ENCODE measurements at regions not wholly inside any gene's neighbourhood (a gene's known extent, or its start where the extent isn't known, plus 50 kb on each side); places are given as distances from the start of the nearest gene placed in this dataset.
"Not testable (repeated sequence)": the region's sequence is repeated elsewhere in the genome, so short reads cannot be mapped to it uniquely, and the experiment has no call there.

DNA sequence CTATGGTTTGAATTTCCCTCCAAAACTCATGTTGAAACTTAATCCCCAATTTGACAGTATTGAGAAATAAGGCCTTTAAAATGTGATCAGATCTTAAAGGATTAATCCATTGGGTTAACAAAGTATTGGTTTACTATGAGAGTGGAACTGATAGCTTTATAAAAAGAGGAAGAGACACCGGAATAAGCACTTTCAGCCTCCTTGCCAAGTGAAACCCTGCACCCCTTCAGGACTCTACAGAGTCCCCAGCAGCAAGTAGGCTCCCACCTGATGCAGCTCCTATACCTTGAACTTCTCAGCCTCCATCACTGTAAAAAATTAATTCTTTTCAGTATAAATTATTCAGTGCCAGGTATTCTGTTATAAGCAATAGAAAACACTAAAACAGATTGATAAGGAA lies 348.3 kb downstream of the CGGBP1 start:
- DNase-seq (ENCODE audit: low read depth), result no peak

DNA sequence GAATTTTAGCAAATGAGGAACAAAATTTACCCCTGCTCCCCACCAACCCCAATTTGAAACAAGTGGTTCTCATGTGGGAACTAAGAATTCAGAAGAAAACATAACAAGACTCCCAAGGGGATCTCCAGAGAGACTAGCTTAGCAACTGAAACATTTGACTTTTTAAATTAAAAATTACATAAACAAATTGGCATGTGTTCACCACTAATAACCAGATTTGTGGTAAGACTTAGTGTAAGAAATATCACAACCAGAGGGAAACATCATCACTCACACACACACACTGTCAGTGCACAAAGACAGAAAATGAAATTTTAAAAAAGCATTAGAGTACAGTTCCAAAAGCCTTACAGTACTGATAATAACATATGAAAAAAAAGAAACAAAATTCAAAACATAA lies 348.8 kb downstream of the CGGBP1 start:
- no peak for DNase-seq (ENCODE audit: low read depth)

DNA sequence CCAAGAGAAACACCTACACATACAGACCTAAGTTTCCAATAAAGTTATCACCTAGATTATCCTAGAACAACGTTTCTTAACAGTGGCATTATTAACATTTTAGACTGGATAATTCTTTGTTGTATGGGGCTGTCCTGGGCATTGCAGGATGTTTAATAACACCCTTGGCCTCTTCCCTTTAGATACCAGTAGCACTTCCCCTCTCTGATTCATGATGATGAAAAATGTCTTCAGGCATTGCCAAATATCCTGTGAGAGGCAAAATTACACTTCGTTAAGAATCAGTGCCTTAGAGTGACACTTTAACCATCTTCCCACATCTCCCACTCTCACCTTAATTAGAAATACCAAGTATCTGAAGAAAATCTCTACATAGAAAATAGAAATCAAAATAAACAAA lies 352.6 kb downstream of the CGGBP1 start:
- no peak for DNase-seq (ENCODE audit: low read depth)

DNA sequence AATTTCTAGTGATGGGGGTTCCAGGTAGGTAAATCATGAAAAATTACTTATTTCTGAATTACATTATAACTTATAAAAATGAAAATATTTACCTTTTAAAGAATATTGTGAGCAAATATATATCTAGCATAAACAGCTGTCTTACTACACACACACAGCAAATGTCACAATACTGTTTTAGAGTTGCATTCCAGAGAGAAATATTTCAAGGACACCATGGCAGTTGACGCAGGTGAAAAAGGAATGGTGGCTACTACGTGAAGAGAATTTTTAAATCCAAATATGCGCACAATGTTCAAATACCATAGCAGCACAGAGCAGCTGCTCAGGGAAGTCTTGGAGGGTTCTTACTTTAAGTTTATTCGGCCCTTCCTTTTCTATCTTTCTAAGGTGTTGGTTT lies 356.2 kb downstream of the CGGBP1 start:
- no peak for DNase-seq (ENCODE audit: low read depth)

DNA sequence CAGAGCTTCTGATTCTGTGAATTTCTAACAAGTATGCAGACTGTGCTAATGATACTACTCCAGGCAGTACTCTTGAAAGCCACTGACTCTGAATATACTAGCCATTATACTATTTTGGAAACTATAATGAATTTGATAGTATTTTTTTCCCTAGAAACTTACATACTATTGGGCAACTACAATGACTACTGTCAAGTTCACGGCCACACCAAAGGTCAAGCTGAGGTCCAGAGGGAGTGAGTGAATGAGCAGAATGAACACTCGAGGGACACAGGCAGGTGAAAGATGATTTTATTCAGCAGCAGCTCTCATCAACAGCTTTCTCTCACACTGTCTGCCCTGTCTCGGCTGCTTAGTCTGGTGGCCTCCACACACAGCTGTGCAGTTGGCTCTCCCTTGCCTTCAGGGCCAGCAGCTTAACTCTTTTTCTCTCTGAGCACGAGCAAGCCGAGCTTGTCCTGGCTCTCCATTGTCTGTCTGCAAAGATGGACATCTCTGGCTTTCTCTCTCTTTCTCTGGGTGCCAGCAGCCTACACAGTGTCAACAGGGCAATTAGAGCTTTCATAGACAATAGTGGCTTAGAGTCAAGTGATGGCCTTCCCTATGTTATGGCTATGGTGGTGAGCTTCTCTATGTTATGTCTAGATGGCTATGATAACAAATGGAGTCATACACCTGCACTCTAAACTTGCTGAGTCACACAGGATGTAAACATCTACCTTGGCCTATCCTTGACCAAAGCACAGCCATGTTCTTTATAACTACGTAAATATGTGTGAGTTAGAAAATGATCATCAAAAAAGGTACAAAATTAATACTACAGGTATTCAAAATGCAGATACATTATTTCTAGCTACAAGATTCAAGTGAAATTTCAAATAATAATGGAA lies 362.4 kb downstream of the CGGBP1 start:
- DNase-seq (ENCODE audit: low read depth), result no peak

DNA sequence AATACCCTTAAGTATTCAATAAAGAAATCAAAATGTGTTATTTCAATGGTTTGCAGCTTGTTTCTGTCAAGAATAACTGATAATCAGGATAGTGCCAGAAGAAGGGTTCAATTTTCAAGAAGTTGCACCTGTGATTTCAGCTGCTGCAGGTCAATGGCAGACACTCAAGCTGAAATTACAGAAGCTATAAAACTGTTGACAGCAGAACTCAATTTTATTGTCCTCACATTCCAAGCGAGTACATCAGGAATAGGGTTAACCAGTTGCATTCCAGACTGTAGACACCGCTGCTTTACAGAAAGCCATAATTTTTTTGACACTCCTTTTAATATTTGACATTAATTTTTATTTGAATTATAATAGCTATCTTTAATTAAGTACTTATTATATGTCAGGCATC lies 364.1 kb downstream of the CGGBP1 start:
- no peak for DNase-seq (ENCODE audit: low read depth)

DNA sequence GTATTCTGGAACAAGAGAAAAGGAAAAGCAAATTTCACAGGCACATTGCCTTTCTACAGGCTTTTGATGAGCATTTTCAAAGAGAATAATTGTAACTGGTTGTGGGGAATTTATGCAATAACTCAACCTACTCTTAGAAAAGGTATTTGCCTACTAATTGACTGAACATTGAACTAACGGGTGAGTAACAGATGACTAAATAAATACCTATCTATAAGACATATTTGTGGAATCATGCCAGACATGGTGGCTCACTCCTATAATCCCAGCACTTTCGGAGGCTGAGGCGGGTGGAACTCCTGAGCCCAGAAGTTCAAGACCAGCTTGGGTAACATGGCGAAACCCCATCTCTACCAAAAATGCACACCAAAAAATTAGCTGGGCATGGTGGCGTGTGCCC lies 367.7 kb downstream of the CGGBP1 start:
- no peak for DNase-seq (ENCODE audit: low read depth)

DNA sequence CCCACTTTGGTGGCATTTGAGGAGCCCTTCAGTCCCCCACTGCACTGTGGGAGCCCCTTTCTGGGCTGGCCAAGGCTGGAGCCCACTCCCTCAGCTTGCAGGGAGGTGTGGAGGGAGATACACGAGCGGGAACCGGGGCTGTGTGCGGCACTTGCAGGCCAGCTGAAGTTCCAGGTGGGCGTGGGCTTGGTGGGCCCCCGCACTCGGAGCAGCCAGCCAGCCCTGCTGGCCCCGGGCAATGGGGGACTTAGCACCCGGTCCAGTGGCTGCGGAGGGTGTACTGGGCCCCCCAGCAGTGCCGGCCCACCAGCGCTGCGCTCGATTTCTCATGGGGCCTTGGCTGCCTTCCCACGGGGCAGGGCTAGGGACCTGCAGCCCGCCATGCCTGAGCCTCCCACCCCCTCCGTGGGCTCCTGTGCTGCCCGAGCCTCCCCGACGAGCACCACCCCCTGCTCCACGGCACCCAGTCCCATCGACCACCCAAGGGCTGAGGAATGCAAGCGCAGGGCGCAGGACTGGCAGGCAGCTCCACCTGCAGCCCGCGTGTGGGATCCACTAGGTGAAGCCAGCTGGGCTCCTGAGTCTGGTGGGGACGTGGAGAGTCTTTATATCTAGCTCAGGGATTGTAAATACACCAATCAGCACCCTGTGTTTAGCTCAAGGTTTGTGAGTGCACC lies 379.7 kb downstream of the CGGBP1 start:
- DNase-seq (ENCODE audit: low read depth), result not testable (repeated sequence)

DNA sequence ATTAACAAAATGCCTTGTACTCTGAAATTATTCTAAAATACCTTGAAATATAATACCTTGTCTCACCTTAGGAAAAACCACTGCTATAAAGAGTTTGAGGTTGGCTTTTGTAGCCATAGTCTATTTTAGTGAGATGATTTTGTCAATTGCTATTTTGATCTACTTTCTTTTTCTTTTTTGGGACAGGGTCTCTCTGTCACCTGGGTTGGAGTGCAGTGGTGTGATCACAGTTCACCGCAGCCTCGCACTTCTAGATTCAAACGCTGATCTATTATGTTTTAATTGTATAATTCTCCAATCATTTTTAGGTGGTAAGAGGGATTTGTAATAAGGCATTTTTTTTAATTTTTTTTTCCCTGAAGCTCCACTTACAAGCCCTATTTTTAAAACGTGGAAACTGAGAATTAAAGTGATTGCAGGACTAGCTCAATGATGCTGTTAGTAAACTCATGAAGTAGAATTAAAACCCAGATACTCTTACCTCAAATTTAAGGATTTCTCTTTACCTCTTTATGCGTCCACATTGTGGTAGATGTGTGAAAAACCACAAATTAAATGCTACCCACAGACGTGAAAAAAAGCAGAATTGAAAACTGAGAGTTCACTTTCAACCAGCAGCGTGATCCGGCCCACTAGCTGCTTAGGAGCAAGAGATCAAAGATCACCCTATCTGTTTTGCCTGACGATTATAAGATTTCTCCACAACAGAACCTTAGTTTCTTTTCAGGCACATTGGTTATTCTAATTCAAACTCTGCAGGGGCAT lies 384.2 kb downstream of the CGGBP1 start:
- no peak for DNase-seq (ENCODE audit: low read depth)

DNA sequence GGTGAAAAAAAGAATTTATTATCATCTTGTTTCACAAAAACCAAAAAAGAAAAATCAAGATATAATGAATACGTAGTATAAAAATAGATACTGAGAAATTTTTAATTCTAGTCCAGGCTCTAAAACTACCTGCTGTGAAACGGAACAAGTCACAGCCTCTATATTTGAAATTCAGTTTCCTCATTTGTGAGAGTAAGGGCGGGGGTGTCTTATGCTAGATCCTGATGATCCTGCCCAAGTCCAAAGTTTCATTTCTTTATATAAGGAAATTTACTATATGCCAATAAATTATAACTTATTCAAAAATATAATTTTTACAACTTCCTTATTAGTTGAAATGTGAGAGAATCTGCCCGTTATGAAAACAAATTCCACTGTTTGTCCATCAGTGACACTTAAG lies 385.7 kb downstream of the CGGBP1 start:
- no peak for DNase-seq (ENCODE audit: low read depth)

DNA sequence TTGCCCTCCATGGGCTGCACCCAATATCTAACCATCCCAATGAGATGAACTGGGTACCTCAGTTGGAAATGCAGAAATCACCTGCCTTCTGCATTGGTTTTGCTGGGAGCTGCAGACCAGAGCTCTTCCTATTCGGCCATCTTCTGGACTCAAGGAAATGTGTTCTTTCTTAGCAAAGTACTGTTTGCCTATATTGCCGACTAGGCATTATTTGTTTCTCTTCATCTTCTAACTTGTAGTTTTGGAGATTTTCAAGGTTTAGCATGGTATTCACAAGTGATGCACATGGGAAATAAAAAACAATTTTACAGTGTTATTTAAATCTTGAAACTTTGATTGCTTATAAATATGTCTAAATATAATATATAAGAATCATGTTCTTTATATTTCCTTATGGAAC lies 377.8 kb upstream of the POU1F1 start:
- no peak for DNase-seq (ENCODE audit: low read depth)

DNA sequence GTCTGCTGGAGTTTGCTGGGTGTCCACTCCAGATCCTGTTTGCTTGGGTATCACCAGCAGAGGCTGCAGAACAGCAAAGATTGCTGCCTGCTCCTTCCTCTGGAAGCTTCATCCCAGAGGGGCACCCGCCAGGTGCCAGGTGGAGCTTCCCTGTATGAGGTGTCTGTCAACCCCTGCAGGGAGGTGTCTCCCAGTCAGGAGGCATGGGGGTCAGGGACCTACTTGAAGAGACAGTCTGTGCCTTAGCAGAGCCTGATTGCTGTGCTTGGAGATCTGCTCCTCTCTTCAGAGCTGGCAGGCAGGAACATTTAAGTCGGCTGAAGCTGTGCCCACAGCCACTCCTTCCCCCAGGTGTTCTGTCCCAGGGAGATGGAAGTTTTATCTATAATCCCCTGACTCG lies 376.8 kb upstream of the POU1F1 start:
- not testable (repeated sequence) for DNase-seq (ENCODE audit: low read depth)

DNA sequence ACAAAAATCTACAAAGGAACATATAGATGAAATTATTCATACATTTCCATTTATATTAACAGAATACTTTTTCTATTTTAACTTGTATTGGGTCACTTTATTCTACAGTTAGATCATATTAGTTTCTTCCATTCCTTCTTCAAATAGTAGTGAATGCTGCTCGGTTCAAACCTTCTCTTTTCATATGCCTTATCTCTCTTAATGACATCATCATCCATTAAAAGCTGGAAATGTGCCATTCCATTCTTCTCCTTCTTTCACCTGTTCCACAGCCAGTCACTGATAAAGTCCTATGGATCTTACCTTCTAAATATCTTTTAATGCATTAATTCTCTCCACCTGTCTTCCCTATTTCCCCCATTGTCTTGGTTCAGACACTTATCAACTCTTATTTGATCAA lies 358.0 kb upstream of the POU1F1 start:
- DNase-seq (ENCODE audit: low read depth), result no peak

DNA sequence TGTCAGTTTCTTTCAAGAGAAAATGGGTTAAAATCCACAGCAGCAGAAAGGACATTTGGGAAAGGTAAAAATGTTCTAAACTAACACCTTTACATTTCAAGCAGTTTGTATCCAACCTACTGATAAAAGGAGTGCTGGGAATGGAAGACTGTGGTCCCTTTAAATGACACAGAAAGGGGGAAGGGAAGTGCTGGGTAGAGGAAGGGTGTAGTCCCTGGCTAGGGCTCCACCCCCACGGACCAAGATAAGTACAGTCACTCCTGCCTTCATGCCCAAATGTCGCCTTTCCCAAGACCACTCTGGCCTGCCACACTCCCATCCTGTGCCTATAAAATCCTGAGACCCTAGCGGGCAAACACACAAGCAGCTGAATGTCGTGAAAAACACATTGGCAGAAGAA lies 350.9 kb upstream of the POU1F1 start:
- DNase-seq (ENCODE audit: low read depth), result no peak

DNA sequence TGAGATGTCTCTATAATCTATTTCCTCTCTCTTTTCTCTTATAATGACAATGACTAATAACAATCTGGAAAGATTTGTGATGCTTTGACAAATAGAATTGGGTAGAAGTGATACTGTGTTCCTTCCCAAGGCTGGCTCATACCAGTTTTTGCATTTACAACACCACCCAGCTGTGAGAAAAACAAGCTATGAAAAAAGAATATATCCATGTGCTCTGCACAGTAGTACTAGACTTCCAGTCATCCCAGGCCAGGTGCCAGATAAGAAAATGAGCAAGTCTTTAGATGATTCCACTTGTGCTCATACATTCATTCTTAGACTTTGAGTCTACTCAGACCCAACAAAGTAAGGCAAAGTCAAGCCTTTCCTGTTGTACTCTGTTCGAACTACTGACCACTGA lies 350.2 kb upstream of the POU1F1 start:
- DNase-seq (ENCODE audit: low read depth), result no peak

DNA sequence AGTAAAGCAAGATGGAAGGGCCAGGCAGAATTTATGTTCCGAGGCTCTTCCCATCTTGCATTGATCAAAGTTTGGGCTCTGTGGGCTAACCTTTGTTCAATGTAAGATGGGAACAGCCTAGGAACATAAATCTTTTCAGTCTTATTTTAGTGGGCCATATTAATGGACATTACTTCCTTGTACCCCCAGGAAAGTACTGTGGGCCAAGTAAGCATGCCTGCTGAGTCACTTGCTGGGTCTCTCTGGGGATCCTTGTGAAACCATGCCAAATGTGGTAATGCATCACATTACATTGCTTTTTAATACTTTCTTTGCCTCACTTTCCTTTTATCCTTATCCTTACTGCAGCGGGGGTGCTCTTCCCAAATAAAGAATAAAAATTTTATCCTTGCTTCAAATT lies 349.5 kb upstream of the POU1F1 start:
- no peak for DNase-seq (ENCODE audit: low read depth)

DNA sequence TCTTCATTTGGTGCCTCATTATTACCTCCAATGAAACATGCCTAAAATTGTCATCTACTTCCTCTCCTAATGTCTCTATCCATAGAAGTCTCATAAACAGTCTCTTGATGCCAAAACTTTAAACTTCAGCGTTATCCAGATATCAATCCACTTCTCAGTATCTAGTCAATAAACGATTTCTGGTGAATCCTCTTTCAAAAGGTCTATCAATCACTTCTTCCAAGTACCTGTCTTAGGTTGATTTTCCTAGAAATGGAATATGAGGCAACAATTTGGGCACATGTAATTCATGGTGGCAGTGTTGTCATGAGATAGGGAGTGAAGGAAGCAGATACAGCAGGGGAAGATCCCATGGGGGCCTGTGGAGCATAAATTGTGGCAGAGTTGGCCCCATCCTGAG lies 348.5 kb upstream of the POU1F1 start:
- no peak for DNase-seq (ENCODE audit: low read depth)

DNA sequence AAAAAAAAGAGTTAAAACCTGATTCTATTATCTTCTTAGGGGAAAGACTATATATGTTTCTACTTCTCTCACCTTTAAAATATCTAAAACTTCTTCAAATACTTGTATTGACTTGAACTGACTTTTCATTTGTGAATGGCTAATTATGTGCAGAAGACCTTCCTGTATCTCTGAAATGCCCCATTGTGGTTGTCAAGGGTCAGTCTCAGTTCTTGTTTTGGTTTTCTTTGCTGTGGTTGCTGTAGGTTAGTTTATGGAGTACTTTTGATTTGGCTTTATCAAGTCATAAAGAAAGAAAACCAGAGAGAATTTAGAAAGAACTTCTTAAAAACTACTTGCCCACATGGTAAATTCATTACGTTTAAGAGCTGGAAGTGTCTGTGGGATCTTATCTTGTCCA lies 345.3 kb upstream of the POU1F1 start:
- no peak for DNase-seq (ENCODE audit: low read depth)

DNA sequence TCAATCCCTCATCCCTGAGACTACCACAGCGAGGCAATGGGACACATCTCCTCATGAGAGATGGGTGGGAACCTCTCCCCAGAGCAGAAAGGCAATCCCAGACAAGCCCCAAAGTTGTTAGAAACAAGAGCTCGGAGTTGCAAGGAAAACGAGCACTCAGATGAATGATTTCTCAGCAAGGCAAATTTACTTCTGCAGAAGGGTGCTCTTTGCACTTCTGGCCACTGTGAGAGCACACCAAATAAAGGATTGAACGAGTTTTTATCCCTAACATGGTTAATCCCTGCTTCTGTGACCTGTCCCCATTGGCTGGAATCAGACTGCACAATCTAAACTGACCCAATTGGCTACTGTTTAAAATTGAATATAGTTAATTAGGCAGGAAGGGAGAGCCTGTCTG lies 339.1 kb upstream of the POU1F1 start:
- DNase-seq (ENCODE audit: low read depth), result no peak

DNA sequence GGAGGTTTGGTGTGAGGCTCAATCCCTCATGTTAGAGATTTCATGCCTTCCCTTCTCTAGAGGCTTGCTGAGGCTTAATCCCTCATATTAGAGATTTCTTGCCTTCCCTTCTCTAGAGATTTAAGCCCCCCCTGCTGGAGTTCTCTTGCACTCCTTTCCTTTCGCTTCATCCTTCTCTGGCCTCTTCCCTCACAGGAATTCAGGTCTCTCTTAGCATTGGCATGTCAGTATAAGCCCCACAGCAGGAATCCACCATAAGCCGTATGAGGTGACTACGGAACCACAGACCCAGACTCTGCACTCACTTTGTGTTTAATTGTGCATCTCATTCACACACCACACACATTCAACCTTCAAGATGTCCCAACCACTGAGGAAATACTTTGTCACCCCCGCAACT lies 338.6 kb upstream of the POU1F1 start:
- no peak for DNase-seq (ENCODE audit: low read depth)

DNA sequence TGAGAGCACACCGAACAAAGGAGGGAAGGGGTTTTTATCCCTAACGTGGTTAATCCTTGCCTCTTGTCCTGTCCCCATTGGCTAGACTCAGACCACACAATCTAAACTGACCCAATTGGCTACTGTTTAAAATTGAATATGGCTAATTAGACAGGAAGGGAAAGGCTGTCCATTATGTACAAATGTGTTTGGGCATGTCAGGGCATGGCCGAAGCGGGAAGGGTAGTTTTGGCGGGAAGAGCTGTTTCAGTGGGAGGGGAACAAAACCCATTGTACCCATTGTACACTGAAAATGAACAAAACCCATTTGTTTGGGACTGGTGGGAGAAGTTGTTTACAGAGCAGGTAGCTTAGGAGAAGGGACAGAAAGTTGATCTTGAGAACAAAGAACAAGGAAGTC lies 330.9 kb upstream of the POU1F1 start:
- DNase-seq (ENCODE audit: low read depth), result no peak

DNA sequence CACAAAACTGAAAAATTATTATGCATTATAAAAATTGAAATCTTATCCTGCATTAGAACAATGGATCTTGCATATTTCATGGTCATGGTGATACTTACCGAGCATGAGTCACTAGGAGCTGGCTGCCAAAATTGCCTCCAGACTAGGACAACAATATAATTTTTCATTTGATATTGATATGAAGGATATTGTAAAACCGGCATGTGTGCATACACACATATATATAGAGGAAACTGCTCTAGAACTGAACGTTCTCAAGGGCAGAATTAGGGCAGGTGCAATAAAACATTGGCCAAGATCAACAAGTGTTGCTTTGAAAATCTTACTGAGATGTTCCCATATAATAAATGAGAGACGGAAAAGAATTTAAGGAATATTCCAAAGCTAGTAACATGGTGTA lies 319.4 kb upstream of the POU1F1 start:
- no peak for DNase-seq (ENCODE audit: low read depth)

DNA sequence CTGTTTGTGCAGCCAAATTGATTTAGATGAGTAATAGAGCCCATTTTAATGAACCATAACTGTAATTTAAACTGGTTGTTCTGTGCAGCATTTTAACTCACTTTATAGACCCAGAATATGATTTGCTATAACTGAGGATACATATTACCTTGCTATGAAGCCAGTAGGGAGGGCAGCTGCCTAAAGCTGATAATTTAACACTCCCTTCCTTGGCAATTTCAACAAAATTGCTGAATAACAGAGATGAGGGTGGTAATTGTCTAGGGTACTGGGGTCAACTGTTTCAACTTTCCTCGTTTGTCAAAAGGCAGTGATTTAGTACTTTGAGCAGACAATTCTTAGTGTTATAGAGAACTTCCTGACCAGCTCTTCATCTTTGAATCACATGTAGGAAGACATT lies 304.9 kb upstream of the POU1F1 start:
- no peak for DNase-seq (ENCODE audit: low read depth)

Measured in stimulated activated CD8-positive, alpha-beta memory T cell treated with anti-CD3 and anti-CD28 coated beads, Interleukin-12 subunit alpha, Interleukin-12 subunit beta, amount 100 ng/mL, for 1 hour (primary cell).